Memory B cell (primary cell): ENCODE measurements at regions not wholly inside any gene's neighbourhood (a gene's known extent, or its start where the extent isn't known, plus 50 kb on each side); places are given as distances from the start of the nearest gene placed in this dataset.
"Not testable (repeated sequence)": the region's sequence is repeated elsewhere in the genome, so short reads cannot be mapped to it uniquely, and the experiment has no call there.

Experiments used
- ATAC-seq: fragments of 150-1000 bp; cut with Tn5 transposase; 2 replicates; pipeline ENCODE4 v1.10.0; 2021; ENCODE audit warnings: low read depth, mild to moderate bottlenecking, moderate library complexity
- DNase-seq, 2 donors: peaks; one replicate each; pipeline ENCODE4 v3.0.0; 2022; ENCODE audit warnings: low spot score in 2 of 2
- H3K27ac Mint-ChIP-seq: one replicate; pipeline ENCODE4 v1.8.0; 2022; ENCODE audit warnings: mild to moderate bottlenecking, moderate library complexity, mixed read lengths
- H3K27me3 Mint-ChIP-seq: one replicate; pipeline ENCODE4 v1.8.0; 2022; ENCODE audit warnings: mixed read lengths
- H3K36me3 Mint-ChIP-seq: one replicate; pipeline ENCODE4 v1.8.0; 2022; ENCODE audit warnings: mild to moderate bottlenecking, mixed read lengths
- H3K4me1 Mint-ChIP-seq: one replicate; pipeline ENCODE4 v1.8.0; 2022; ENCODE audit warnings: mixed read lengths
- H3K4me3 Mint-ChIP-seq: one replicate; pipeline ENCODE4 v1.8.0; 2022; ENCODE audit warnings: mild to moderate bottlenecking, moderate library complexity, mixed read lengths
- H3K9me3 Mint-ChIP-seq: one replicate; pipeline ENCODE4 v1.8.0; 2022; ENCODE audit warnings: mixed read lengths

- no peak for DNase-seq
- H3K9me3 Mint-ChIP-seq, result peaks cover 3% of the 10 kb centered on the region
- H3K27me3 Mint-ChIP-seq, result no peaks in the 10 kb centered on the region
- H3K27ac Mint-ChIP-seq, result no peak overlapping the region
- H3K4me3 Mint-ChIP-seq, result no peak overlapping the region
- no peak for ATAC-seq
- H3K4me1 Mint-ChIP-seq, result no peaks in the 10 kb centered on the region
- peaks cover 28% of the 10 kb centered on the region for H3K36me3 Mint-ChIP-seq
These were observed 50.5 kb upstream of the CD99 start for GRCh38 chrX:2640436-2641150.

- Mint-ChIP-seq H3K27me3 (no peaks in the 10 kb centered on the region), H3K27ac (no peak overlapping the region), H3K9me3 (peaks cover 3% of the 10 kb centered on the region), H3K4me3 (no peak overlapping the region), H3K4me1 (no peaks in the 10 kb centered on the region), H3K36me3 (peaks cover 27% of the 10 kb centered on the region)
- ATAC-seq (no peak), DNase-seq (no peak)
These were observed 52.8 kb upstream of the CD99 start for GRCh38 chrX:2638279-2638678.

GRCh38 chrX:2635342-2635741 is 55.8 kb upstream of the CD99 start:
- Mint-ChIP-seq H3K4me1 (peaks cover 18% of the 10 kb centered on the region), H3K9me3 (peaks cover 23% of the 10 kb centered on the region), H3K27ac (no peak overlapping the region), H3K36me3 (peaks cover 35% of the 10 kb centered on the region), H3K4me3 (no peak overlapping the region), H3K27me3 (no peaks in the 10 kb centered on the region)
- DNase-seq, result no peak
- ATAC-seq, result no peak

GRCh38 chrX:2632533-2633504 is 58.3 kb upstream of the CD99 start:
- Mint-ChIP-seq H3K4me3 (no peak overlapping the region), H3K36me3 (peaks cover 37% of the 10 kb centered on the region), H3K4me1 (peaks cover 36% of the 10 kb centered on the region), H3K27me3 (no peaks in the 10 kb centered on the region), H3K9me3 (peaks cover 33% of the 10 kb centered on the region), H3K27ac (peak overlapping the region; percentile 100)
- DNase-seq (no peak), ATAC-seq (no peak)

GRCh38 chrX:2631743-2632532 is 59.2 kb upstream of the CD99 start:
- Mint-ChIP-seq H3K36me3 (peaks cover 42% of the 10 kb centered on the region), H3K27ac (peak overlapping the region; percentile 100), H3K9me3 (peaks cover 32% of the 10 kb centered on the region), H3K4me1 (peaks cover 36% of the 10 kb centered on the region), H3K27me3 (no peaks in the 10 kb centered on the region), H3K4me3 (peak overlapping the region; percentile 85)
- ATAC-seq (no peak), DNase-seq (no peak)

GRCh38 chrX:2630935-2631742 is 60.0 kb upstream of the CD99 start:
- Mint-ChIP-seq H3K4me1 (peaks cover 36% of the 10 kb centered on the region), H3K36me3 (peaks cover 48% of the 10 kb centered on the region), H3K27ac (peak overlapping the region; percentile 100), H3K4me3 (peak overlapping the region; percentile 85), H3K9me3 (peaks cover 36% of the 10 kb centered on the region)
- DNase-seq, result peak; percentile 39 to 55
- not testable (repeated sequence) for H3K27me3 Mint-ChIP-seq, ATAC-seq

GRCh38 chrX:2630008-2630934 is 60.8 kb upstream of the CD99 start:
- H3K27me3 Mint-ChIP-seq, result not testable (repeated sequence)
- peak; percentile 31 for ATAC-seq
- Mint-ChIP-seq H3K36me3 (peaks cover 50% of the 10 kb centered on the region), H3K27ac (peak overlapping the region; percentile 100), H3K9me3 (peaks cover 36% of the 10 kb centered on the region), H3K4me3 (peak overlapping the region; percentile 85), H3K4me1 (peaks cover 36% of the 10 kb centered on the region)
- peak; percentile 45 to 65 for DNase-seq

GRCh38 chrX:2629316-2630007 is 61.6 kb upstream of the CD99 start:
- peaks cover 57% of the 10 kb centered on the region for H3K36me3 Mint-ChIP-seq
- peak; percentile 73 for ATAC-seq
- DNase-seq, result peak; percentile 37 to 64

GRCh38 chrX:2628751-2629315 is 62.3 kb upstream of the CD99 start:
- ATAC-seq, result peak; percentile 48
- Mint-ChIP-seq H3K9me3 (peaks cover 36% of the 10 kb centered on the region), H3K4me1 (peaks cover 36% of the 10 kb centered on the region), H3K27me3 (no peaks in the 10 kb centered on the region), H3K27ac (peak overlapping the region; percentile 100), H3K4me3 (peak overlapping the region; percentile 85), H3K36me3 (peaks cover 59% of the 10 kb centered on the region)
- DNase-seq, result peak in 1 of 2 donors; percentile 27

More at GRCh38 chrX:2629316-2630007, 61.6 kb upstream of the CD99 start:
- Mint-ChIP-seq H3K4me1 (peaks cover 36% of the 10 kb centered on the region), H3K4me3 (peak overlapping the region; percentile 85), H3K9me3 (peaks cover 36% of the 10 kb centered on the region), H3K27ac (peak overlapping the region; percentile 100), H3K27me3 (no peaks in the 10 kb centered on the region)

GRCh38 chrX:2627272-2627867 is 63.7 kb upstream of the CD99 start:
- H3K4me1 Mint-ChIP-seq, result peaks cover 36% of the 10 kb centered on the region

GRCh38 chrX:2626750-2627149 is 64.3 kb upstream of the CD99 start:
- ATAC-seq (no peak), DNase-seq (no peak)
- no peaks in the 10 kb centered on the region for H3K27me3 Mint-ChIP-seq
- no peak overlapping the region for H3K27ac Mint-ChIP-seq
- H3K4me1 Mint-ChIP-seq, result peaks cover 32% of the 10 kb centered on the region
- peaks cover 26% of the 10 kb centered on the region for H3K9me3 Mint-ChIP-seq
- no peak overlapping the region for H3K4me3 Mint-ChIP-seq
- peaks cover 60% of the 10 kb centered on the region for H3K36me3 Mint-ChIP-seq

More at GRCh38 chrX:2627272-2627867, 63.7 kb upstream of the CD99 start:
- Mint-ChIP-seq H3K9me3 (peaks cover 30% of the 10 kb centered on the region), H3K27me3 (no peaks in the 10 kb centered on the region), H3K4me3 (no peak overlapping the region), H3K27ac (peak overlapping the region; percentile 100), H3K36me3 (peaks cover 64% of the 10 kb centered on the region)
- DNase-seq (no peak), ATAC-seq (no peak)
